ENCODE measurements at regions not wholly inside any gene's neighbourhood (a gene's known extent, or its start where the extent isn't known, plus 50 kb on each side); places are given as distances from the start of the nearest gene placed in this dataset.

GRCh38 chr5:152801886-152802285 lies 396.8 kb upstream of the NMUR2 start:
- TF ChIP-seq ZNF8 (CRISPR knock-in tag; IDR thresholded peaks at IDR 0.05) (no peak), SNAI2 (CRISPR knock-in tag; IDR thresholded peaks at IDR 0.05) (no peak), ZFP30 (CRISPR knock-in tag; IDR thresholded peaks at IDR 0.05) (no peak), PATZ1 (CRISPR knock-in tag; IDR thresholded peaks at IDR 0.05; ENCODE audit: borderline replicate concordance) (no peak), ZFP3 (CRISPR knock-in tag; IDR thresholded peaks at IDR 0.05) (no peak), ESRRG (CRISPR knock-in tag; IDR thresholded peaks at IDR 0.05) (no peak), RARB (CRISPR knock-in tag; IDR thresholded peaks at IDR 0.05) (no peak), ZNF565 (CRISPR knock-in tag; conservative IDR thresholded peaks at IDR 0.05; ENCODE audit: low read depth) (no peak), TSHZ2 (CRISPR knock-in tag; IDR thresholded peaks at IDR 0.05) (no peak), ARNTL (CRISPR knock-in tag; IDR thresholded peaks at IDR 0.05; ENCODE audit: borderline replicate concordance, low read depth) (no peak), GLIS3 (CRISPR knock-in tag; IDR thresholded peaks at IDR 0.05) (no peak)
- no peak for ATAC-seq

GRCh38 chr5:152804179-152804578 lies 399.1 kb upstream of the NMUR2 start:
- TF ChIP-seq TSHZ2 (CRISPR knock-in tag; IDR thresholded peaks at IDR 0.05), result no peak
- no peak for TF ChIP-seq PPARA (CRISPR knock-in tag; IDR thresholded peaks at IDR 0.05; ENCODE audit: borderline replicate concordance)

GRCh38 chr5:152811988-152812387 lies 406.9 kb upstream of the NMUR2 start:
- TF ChIP-seq ISL1 (CRISPR knock-in tag; IDR thresholded peaks at IDR 0.05) (no peak), ARNTL (CRISPR knock-in tag; IDR thresholded peaks at IDR 0.05; ENCODE audit: borderline replicate concordance, low read depth) (no peak), ZNF70 (CRISPR knock-in tag; IDR thresholded peaks at IDR 0.05) (no peak), ZNF565 (CRISPR knock-in tag; conservative IDR thresholded peaks at IDR 0.05; ENCODE audit: low read depth) (no peak), CSDC2 (CRISPR knock-in tag; IDR thresholded peaks at IDR 0.05) (no peak), TOX (CRISPR knock-in tag; IDR thresholded peaks at IDR 0.05; ENCODE audit: borderline replicate concordance) (no peak), POU6F1 (CRISPR knock-in tag; IDR thresholded peaks at IDR 0.05; ENCODE audit: borderline replicate concordance, low read depth) (no peak)
- ATAC-seq, result no peak

More at GRCh38 chr5:152804179-152804578, 399.1 kb upstream of the NMUR2 start:
- no peak for ATAC-seq

GRCh38 chr5:152813526-152813925 lies 408.4 kb upstream of the NMUR2 start:
- no peak for ATAC-seq
- TF ChIP-seq BACH2 (CRISPR knock-in tag; IDR thresholded peaks at IDR 0.05; ENCODE audit: borderline replicate concordance) (no peak), CSDC2 (CRISPR knock-in tag; IDR thresholded peaks at IDR 0.05) (no peak), TCF4 (CRISPR knock-in tag; IDR thresholded peaks at IDR 0.05; ENCODE audit: borderline replicate concordance) (no peak), ISL1 (CRISPR knock-in tag; IDR thresholded peaks at IDR 0.05) (no peak), ARNTL (CRISPR knock-in tag; IDR thresholded peaks at IDR 0.05; ENCODE audit: borderline replicate concordance, low read depth) (no peak), RARB (CRISPR knock-in tag; IDR thresholded peaks at IDR 0.05) (no peak), OSR1 (CRISPR knock-in tag; IDR thresholded peaks at IDR 0.05) (no peak), GLIS3 (CRISPR knock-in tag; IDR thresholded peaks at IDR 0.05) (no peak), ZNF70 (CRISPR knock-in tag; IDR thresholded peaks at IDR 0.05) (no peak), ZFP3 (CRISPR knock-in tag; IDR thresholded peaks at IDR 0.05) (no peak), ESRRG (CRISPR knock-in tag; IDR thresholded peaks at IDR 0.05) (no peak), SNAI2 (CRISPR knock-in tag; IDR thresholded peaks at IDR 0.05) (no peak), ZC3H10 (CRISPR knock-in tag; IDR thresholded peaks at IDR 0.05) (no peak), CSRNP3 (CRISPR knock-in tag; IDR thresholded peaks at IDR 0.05) (no peak), ZNF565 (CRISPR knock-in tag; conservative IDR thresholded peaks at IDR 0.05; ENCODE audit: low read depth) (no peak), ZNF8 (CRISPR knock-in tag; IDR thresholded peaks at IDR 0.05) (no peak), ZFP30 (CRISPR knock-in tag; IDR thresholded peaks at IDR 0.05) (no peak)
